ENCODE measurements at regions not wholly inside any gene's neighbourhood (a gene's known extent, or its start where the extent isn't known, plus 50 kb on each side); places are given as distances from the start of the nearest gene placed in this dataset.

DNA sequence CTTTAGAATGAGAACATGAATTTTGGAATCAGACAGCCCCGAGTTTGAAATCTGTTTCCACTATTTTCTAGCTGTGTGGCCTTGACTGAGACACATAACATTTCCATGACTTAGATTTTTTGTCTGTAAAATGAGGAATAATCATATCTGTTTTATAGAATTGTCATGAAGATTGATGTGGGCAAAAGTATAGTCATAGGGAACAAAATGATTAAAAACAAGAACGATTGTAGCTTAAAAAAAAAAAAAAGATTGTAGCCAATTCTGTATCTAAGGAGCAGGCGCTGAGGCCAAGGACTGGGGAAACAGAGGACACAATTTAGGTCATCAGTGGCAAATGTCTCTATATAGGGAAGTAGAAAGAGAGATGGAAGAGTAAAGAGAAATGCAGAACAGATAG, 201.6 kb upstream of the C1QTNF7 start:
- in situ Hi-C loops (cut with MboI; ENCODE audit: low sequenced_read_pairs): loop anchor here (25.0 kb wide), 2 partner anchors 411 to 636 kb away; no protein-coding TSS in a partner anchor

DNA sequence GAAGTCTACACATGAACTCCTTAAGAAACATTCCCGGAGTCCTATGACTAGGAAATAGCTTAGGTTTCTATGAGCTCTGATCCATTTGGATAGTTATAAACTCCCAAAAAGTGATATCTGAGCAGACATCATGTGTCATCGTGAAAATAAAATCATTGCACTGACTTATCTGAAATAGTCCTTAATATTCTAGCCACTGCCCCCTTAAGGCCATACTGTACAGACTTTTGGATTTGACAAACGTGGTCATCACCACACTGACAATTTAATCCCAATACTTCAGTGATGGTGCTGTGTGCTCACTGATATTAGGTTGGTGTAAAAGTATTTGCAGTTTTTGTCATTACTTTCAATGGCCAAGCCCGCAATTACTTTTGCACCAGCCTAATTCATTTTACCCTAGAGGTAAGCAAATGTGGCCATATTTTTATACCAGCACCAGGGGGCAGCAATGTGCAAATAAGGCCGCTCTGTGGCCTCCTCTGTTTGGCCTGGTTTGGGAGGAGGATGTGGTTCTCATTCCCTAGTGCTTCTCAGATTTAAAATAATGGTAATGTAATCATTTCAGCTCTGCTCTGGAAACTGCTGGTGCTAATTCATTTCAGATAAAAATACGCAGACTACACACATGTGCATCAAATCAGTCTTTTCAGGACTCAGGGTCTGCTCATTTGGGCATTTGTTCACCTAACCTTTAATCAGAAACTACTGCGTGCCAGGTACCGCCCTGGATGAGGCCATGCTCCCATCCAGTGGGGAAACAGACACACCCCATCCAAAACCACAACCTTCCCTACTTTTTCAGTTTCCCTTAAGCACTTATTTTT, 196.4 kb upstream of the C1QTNF7 start:
- in situ Hi-C loops (cut with MboI; ENCODE audit: low sequenced_read_pairs): loop anchor here (5.0 to 25.0 kb wide), 3 partner anchors 226 to 631 kb away; no protein-coding TSS in a partner anchor

DNA sequence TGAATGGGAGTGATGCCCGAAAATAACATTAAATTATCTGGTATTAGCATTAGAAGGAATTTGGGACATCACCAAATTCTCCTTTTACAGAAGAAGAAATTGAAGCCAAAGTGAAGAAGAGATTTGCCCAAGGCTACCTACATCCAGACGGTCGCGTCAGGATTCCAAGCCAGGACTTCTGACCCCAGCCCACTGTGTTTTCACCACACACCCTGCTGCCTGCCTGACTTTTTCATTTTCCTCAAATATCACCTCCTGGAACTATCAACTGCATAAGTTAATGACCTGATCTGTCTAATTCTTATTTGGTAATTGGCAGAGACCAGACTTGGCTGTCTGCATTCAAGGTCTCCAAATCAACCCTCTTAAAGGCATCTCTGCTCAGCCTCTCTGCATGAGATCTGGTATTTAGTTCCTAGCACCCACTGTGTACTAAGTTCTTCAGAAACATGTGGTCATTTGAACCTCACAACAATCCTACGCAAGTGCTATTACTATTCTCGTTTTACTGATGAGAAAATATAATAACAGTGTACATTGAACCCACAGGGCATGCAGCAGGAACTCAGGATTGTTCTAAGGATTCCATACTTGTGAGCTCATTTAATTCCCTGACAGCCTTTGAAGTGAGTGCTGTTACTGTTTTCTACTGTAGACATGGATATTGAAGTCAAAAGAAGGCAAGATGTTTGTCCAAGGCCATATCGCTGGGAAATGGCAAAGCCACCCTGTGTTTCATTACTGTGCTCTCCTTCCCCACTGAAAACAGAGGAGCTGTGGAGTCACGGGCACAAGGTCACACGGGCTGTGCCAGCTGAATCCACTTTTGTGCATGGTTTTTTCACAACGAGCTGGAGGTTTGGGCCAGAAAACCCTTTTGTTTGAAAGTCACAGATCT, 195.2 kb upstream of the C1QTNF7 start:
- in situ Hi-C loops (cut with MboI; ENCODE audit: low sequenced_read_pairs): loop anchor here (5.0 to 25.0 kb wide), 3 partner anchors 225 to 630 kb away; no protein-coding TSS in a partner anchor

DNA sequence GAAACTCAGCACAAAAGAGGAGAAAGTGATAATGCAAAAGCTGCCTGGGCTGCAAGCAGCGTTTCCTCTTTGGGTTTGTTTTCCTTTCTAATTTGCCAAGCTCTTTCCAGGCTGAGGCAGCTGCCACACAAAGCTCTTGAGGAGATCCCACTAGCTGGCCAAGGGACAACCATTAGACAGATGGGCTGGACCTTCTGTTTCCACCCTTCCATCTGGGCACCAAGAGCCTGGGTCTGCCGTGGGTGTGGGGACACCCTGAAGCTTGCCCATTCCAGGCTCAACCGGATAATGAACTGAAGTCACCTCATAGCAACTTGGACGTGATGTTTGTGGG, 194.6 kb upstream of the C1QTNF7 start:
- in situ Hi-C loops (cut with MboI; ENCODE audit: low sequenced_read_pairs): loop anchor here (5.0 to 25.0 kb wide), 3 partner anchors 224 to 629 kb away; no protein-coding TSS in a partner anchor

DNA sequence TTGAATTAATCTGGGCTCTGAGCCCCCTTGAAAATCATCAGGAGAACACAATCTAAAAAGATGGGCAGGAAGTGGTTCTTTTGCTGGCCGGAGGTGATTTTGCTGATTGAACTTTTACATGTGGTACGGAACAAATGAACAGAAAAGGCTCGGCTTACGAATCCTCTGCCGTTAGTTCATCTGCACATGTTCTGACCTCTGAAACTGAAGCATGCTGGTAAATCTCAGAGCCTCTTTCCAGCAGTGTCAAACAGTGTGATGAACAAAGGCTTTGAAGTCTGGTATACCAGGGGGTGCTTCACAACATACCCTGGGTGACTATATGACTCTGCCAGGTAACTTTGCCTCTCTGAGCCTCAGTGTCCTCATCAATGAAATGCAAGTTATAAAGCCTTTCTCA, 194.2 kb upstream of the C1QTNF7 start:
- in situ Hi-C loops (cut with MboI; ENCODE audit: low sequenced_read_pairs): loop anchor here (5.0 to 25.0 kb wide), 3 partner anchors 224 to 629 kb away; no protein-coding TSS in a partner anchor

DNA sequence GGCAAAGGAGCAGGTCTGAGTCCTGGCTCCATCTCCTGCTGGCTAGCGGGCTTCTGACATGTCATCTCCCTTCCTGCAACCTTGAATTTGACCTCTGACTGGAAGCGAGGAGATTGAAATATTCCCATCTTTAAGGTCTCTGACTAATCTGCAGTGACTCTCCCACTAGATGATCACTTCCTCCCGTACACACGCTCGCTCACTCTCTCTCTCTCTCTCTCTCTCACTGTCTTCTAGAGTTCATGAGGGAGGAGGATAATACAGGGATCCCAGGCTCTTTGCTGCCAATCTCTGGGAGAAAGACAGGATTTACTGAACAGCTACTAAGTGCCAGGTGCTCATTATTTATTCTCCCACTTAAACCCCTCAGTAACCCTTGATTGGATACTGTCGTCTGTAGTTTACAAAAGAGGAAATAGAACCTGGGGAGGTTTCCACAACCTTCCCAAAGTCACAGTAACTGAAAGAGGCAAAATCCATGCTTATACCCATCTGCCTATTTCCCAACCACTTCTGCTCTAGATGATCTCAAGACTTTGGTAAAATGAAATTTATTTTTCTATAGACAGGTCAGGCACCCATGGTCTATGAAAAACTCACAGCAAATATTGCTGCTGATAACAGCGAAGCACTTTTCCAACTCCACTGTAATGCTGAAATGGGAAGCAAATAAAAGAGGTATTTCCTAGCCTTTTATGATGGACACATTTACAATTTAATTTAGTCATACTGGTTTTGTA, 193.5 kb upstream of the C1QTNF7 start:
- in situ Hi-C loops (cut with MboI; ENCODE audit: low sequenced_read_pairs): loop anchor here (5.0 to 25.0 kb wide), 3 partner anchors 223 to 628 kb away; no protein-coding TSS in a partner anchor

DNA sequence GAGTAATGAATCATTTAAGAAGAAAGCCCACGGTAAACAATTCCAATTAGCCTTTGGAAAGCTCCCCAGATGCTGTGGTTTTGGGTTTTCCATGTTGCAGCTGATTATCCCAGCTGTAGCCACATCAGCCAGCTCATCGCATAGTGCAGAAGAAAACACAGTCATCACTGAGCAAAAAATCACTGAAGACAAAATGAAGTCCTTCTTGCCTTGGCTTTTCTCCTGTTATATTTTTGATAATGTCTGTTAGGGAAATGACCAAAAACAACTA, 193.0 kb upstream of the C1QTNF7 start:
- in situ Hi-C loops (cut with MboI; ENCODE audit: low sequenced_read_pairs): loop anchor here (5.0 to 25.0 kb wide), 3 partner anchors 223 to 628 kb away; no protein-coding TSS in a partner anchor

DNA sequence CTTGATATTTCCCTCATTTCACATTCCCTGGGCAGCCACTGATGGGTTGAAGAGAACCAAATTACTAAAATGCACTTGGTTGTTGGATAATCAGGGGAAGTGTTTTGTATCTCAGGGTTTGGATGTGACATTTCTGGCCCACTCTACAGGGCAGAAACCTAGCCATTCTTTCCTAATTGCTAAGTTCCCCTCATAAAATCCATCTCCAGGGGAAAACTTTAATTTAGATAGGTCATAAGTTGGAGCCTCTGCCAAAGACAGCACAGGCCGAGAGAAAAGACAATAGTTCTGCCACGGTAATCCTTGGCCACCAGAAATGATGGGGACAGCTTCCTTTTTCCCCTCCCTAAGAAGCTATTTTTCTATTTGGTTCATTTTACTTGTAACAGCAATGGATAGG, 192.7 kb upstream of the C1QTNF7 start:
- in situ Hi-C loops (cut with MboI; ENCODE audit: low sequenced_read_pairs): loop anchor here (25.0 kb wide), 2 partner anchors 402 to 627 kb away; no protein-coding TSS in a partner anchor

DNA sequence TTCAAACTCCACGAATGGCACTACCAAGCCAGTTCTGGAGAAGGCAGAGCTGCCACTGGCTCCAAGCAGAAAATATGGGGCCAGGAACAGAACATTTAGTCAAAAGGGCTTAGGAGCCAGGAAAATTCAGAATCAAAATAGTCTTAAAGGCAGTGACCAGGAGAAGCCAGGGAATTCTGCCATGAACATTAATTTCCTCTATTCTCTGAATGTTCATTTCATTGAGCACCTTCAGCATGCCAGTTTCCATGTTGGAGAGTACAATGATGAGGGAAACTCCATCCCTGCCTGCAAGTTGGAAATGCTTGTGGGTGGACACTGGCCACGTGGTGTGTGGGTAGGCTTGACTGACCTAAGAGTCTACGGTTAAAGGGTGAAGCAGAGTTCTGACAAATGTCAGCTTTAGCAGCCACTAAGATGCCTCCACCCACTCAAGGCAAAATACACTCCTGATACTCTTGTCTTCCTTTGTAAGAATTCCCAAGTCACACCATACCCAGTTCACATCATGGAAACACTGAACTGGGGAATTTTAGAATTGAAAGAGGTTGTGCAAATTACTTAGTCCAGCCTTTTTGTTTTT, 190.1 kb upstream of the C1QTNF7 start:
- in situ Hi-C loops (cut with MboI; ENCODE audit: low sequenced_read_pairs): loop anchor here (25.0 kb wide), 2 partner anchors 400 to 625 kb away; no protein-coding TSS in a partner anchor

DNA sequence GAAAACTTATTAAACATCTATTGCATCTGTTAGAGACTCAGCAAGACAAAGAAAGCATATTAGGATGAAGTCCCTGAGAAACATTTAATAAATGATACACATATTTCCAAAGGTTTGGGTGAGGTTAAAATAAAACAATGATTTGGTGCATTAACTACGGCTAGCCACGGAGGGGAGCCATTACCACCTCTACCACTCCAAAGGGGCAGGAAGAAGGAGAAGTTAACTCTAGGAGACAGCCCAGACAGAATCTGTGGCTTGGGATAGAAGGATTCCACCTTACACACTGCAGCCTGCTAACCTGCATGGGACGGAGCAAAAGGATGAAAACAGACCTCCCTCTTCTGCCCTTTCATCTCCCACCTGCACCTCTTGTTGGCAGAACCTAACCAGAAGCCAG, 189.1 kb upstream of the C1QTNF7 start:
- in situ Hi-C loops (cut with MboI; ENCODE audit: low sequenced_read_pairs): loop anchor here (25.0 kb wide), 2 partner anchors 399 to 624 kb away; no protein-coding TSS in a partner anchor

DNA sequence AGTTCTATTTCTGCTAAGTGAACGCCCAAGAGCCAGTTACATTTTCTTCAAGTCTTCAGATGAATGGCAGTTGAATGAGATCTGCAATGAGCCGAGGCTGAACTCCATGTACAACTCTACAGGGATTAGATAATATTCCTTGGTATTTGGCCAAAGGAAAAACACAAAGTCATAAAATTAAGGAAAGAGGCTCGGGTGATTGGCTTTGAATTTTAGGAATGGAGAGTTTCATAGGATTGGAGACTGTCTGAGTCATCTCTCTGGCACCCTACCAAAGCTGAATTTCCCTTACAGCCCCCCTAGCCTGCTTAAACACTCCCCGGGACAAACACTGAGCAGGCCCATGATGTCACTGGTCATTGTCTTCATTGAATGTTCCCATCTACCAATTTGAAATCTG, 188.0 kb upstream of the C1QTNF7 start:
- in situ Hi-C loops (cut with MboI; ENCODE audit: low sequenced_read_pairs): loop anchor here (25.0 kb wide), 2 partner anchors 397 to 622 kb away; no protein-coding TSS in a partner anchor

DNA sequence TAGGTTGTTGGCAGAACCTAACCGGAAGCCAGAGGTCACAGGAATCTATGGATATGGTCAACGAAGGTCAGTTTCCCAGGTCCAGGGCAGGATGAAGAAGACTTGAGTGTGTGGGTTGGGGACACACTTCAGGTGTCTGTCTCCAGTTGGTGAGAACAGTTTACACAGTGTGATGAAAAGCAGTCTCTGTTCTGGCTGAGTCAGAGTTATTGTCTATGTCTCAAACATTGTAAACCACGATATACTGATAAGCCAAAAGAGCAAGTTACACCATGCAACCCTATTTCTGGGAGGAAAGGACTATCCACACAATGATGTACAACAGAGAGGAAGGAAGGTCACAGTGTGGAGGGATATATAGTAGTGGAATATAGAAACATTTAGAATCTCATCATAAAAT, 187.1 kb upstream of the C1QTNF7 start:
- in situ Hi-C loops (cut with MboI; ENCODE audit: low sequenced_read_pairs): loop anchor here (25.0 kb wide), 2 partner anchors 397 to 622 kb away; no protein-coding TSS in a partner anchor

DNA sequence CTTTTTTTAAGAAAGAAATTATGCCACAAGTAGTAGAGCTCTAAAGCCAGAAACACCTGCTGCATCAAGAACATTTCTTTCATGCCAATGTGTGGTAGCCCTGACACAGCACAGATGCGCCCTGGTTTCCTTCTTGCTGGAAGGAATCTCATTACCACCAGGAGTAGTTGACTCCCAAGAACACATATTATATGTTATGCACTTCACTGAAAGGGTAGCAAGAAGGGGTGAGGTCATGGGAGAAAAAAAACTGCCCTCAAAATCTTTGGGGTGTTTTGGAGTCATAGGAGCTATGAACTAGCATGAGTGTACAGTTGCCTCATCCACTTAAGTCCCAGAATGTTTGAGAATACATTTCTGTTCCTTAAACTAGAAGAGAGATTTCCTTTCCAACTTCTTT, 185.8 kb upstream of the C1QTNF7 start:
- in situ Hi-C loops (cut with MboI; ENCODE audit: low sequenced_read_pairs): loop anchor here (25.0 kb wide), 2 partner anchors 395 to 620 kb away; no protein-coding TSS in a partner anchor

DNA sequence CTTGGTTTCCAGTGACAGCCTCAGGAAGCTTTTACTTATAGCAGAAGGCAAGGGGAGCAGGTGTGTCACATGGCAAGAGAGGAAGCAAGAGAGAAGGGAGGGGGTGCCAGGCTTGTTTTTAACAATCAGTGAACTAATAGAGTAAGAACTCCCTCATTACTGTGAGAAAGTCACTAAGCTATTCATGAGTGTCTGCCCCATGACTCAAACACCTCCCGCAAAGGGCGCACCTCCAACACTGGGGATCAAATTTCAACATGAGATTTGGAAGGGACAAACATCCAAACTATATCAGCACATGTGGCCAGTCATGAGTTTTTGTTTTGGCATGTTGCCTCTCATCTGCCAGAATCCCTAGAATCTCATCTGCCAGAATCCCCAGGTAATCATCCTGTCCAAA, 183.5 kb upstream of the C1QTNF7 start:
- in situ Hi-C loops (cut with MboI; ENCODE audit: low sequenced_read_pairs): loop anchor here (25.0 kb wide), 2 partner anchors 393 to 618 kb away; no protein-coding TSS in a partner anchor

DNA sequence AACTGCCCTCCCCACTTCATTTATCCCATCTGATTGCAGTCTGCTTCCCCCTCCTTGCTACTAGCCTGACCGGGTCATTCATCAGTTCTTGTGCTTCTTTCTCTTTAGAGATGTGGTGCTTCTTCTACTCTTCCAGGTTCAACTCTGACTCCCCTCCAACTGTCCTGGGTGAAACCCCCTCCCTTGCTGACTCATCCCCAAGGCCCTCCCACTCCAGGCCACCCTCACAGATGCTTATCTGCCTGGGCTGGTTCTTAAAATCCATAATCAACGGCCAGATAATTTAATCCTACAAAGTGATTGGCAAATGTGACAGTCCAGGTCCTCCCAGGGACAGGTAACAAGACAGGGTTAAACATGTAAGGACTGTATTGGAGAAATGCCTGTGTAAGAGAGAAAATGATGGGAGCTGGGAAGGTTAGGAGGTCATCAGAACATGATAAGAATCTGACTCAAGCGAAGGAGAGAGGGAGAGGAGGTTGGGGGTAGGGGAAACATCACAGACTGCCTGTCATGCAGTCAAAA, 182.8 kb upstream of the C1QTNF7 start:
- in situ Hi-C loops (cut with MboI; ENCODE audit: low sequenced_read_pairs): loop anchor here (25.0 kb wide), 2 partner anchors 392 to 617 kb away; no protein-coding TSS in a partner anchor

DNA sequence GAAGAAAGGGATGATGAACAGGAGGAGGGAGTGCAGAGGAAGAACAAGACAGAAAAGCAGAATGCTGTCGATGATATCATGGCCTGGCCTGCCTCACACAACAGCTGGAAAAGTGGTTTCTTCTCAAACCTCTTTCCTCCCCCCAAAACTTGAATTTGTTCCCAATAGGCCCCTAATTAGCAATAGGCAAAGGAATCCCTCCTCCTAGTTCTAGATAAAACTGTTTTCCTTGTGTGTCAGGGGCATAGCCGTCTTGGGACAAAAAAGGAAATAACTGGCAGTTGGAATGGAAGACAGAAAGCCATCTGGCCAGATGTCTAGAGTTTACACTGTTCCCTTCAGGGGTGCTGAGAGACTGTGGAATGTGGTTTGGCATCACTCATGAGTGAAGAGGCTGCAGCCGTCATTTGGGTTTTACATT, 177.8 kb upstream of the C1QTNF7 start:
- in situ Hi-C loops (cut with MboI; ENCODE audit: low sequenced_read_pairs): no loop called here

DNA sequence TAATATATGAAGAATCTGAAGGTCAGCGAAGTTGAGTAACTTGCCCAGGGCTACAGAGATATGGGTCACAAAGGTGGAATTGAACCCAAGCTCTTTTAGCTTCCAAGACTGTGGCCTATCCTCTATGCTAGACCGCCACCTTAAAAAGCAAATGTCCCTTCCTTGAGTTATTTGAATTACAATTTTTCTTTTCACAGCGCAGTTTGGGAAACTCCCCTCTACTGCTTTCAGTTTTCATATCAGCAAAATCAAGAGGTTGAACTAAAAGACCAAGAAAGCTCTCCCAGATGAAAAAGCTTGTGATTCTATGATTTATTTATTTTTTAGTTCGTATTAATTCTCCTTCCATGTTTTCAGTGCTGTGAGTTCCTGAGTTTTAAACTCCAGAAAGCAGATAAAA, 174.5 kb upstream of the C1QTNF7 start:
- in situ Hi-C loops (cut with MboI; ENCODE audit: low sequenced_read_pairs): no loop called here

DNA sequence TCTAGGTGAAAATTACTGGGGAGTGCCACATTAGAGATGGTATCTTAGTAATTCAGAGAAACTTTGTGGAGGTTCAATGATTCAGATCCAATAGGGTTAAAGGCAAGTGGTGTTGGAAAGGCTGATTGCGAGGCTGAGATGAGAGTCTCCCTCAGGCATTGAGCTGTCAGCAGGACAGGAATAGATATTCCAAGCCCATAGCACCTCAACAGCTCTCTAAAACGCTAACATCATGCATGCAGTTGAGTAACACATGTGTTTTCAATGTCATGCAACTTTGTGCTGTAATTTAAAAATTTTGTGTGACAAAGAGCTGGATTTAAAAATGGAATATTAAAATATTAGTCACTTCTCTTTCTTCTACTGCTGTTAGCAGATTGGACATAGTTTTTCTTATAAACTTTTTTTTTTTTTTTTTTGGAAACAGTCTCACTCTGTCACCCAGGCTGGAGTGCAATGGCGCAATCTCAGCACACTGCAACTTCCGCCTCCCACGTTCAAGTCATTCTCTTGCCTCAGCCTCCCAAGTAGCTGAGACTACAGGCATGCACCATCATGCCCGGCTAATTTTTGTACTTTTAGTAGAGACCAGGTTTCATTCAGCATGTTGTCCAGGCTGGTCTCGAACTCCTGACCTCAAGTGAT, 173.5 kb upstream of the C1QTNF7 start:
- in situ Hi-C loops (cut with MboI; ENCODE audit: low sequenced_read_pairs): no loop called here

DNA sequence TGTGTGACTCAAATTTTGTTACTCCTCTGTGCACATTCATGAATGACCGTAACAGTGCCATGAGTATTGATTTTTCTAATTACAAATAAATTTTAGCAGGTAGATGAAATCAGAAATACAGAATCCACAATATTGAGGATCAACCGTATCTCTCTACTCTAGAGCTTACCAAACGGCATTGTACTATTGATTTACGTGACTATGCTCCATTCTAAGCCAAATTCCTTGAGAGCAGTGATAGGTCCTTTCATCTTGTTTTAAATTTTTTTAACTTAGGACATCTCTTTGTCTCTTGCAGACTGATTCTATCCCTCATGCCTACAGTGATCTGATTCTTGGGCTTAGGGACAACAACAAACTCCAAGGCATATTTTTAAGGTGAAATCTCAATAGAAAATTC, 172.3 kb upstream of the C1QTNF7 start:
- in situ Hi-C loops (cut with MboI; ENCODE audit: low sequenced_read_pairs): no loop called here
